HEK293 (cell line): ENCODE measurements at regions not wholly inside any gene's neighbourhood (a gene's known extent, or its start where the extent isn't known, plus 50 kb on each side); places are given as distances from the start of the nearest gene placed in this dataset.

Experiments used
- CTCF ChIA-PET: fragments of 350-600 bp; formaldehyde crosslinking; extraction: SDS; loops from one replicate; lab custom pipeline; 2021; ENCODE audit warnings: antibody characterized with exemption; lab: Yijun Ruan, JAX
- POLR2A ChIA-PET: fragments of 300-600 bp; formaldehyde crosslinking; extraction: SDS; loops from one replicate; lab custom pipeline; 2020; ENCODE audit warnings: antibody characterized with exemption, inconsistent platforms; lab: Yijun Ruan, JAX
- H3K27ac ChIP-seq: fragments of 200-500 bp; sonication (Bioruptor generic); 2 replicates; pipeline ENCODE4 v1.5.1; 2014; ENCODE audit warnings: low read depth, low read length, control low read depth, inconsistent platforms; ENCODE audit errors: extremely low read depth
- H3K36me3 ChIP-seq, 2 experiments: fragments of 200-500 bp in 1 of 2; sonication (Bioruptor generic) in 1 of 2; 1 replicate in 1 of 2; 2 replicates in 1 of 2; pipeline ENCODE4 v1.5.1; 2014 to 2017; ENCODE audit warnings: inconsistent platforms in 2 of 2, low read length in 2 of 2; ENCODE audit not compliant: control insufficient read depth in 2 of 2, insufficient read depth in 1 of 2
- H3K4me1 ChIP-seq: fragments of 200-500 bp; sonication (Bioruptor generic); 2 replicates; pipeline ENCODE4 v1.5.1; 2014; ENCODE audit warnings: mild to moderate bottlenecking, low read length, inconsistent platforms; ENCODE audit not compliant: control insufficient read depth, insufficient read depth
- H3K4me3 ChIP-seq: 2 replicates; pipeline ENCODE4 v1.5.1; 2011; ENCODE audit warnings: low read depth, mild to moderate bottlenecking, control low read depth, low read length, moderate library complexity
- H3K9me3 ChIP-seq: fragments of 200-500 bp; sonication (Bioruptor generic); 2 replicates; pipeline ENCODE4 v1.5.1; 2014; ENCODE audit warnings: low read depth, low read length, inconsistent platforms; ENCODE audit not compliant: control insufficient read depth, insufficient read depth
- KLF7 ChIP-seq: fragments of 450-650 bp; formaldehyde crosslinking; IDR thresholded peaks from 2 replicates; pipeline ENCODE4 v1.5.1; 2016; ENCODE audit warnings: missing biosample characterization, missing genetic modification characterization, borderline replicate concordance
- SP7 ChIP-seq: fragments of 450-650 bp; formaldehyde crosslinking; IDR thresholded peaks from 2 replicates; pipeline ENCODE4 v1.5.1; 2016; ENCODE audit warnings: missing biosample characterization, missing genetic modification characterization
- WT1 ChIP-seq: fragments of 450-650 bp; formaldehyde crosslinking; IDR thresholded peaks from 2 replicates; pipeline ENCODE4 v1.5.1; 2016; ENCODE audit warnings: missing biosample characterization, missing genetic modification characterization
- YY2 ChIP-seq: fragments of 450-650 bp; formaldehyde crosslinking; IDR thresholded peaks from 2 replicates; pipeline ENCODE4 v1.5.1; 2016; ENCODE audit warnings: missing biosample characterization, missing genetic modification characterization
- ZBTB44 ChIP-seq: fragments of 450-650 bp; IDR thresholded peaks from 2 replicates; pipeline ENCODE4 v1.5.1; 2018; ENCODE audit warnings: missing biosample characterization, mild to moderate bottlenecking, missing genetic modification characterization
- ZEB2 ChIP-seq: fragments of 450-650 bp; formaldehyde crosslinking; IDR thresholded peaks from 2 replicates; pipeline ENCODE4 v1.5.1; 2016; ENCODE audit warnings: missing biosample characterization, missing genetic modification characterization
- ZFHX2 ChIP-seq: fragments of 450-650 bp; formaldehyde crosslinking; conservative IDR thresholded peaks from 2 replicates; pipeline ENCODE4 v1.5.1; 2016; ENCODE audit warnings: missing biosample characterization, missing genetic modification characterization
- ZFP41 ChIP-seq: fragments of 450-650 bp; formaldehyde crosslinking; IDR thresholded peaks from 2 replicates; pipeline ENCODE4 v1.5.1; 2016; ENCODE audit warnings: missing biosample characterization, missing genetic modification characterization, borderline replicate concordance
- ZNF140 ChIP-seq: fragments of 450-650 bp; formaldehyde crosslinking; IDR thresholded peaks from 2 replicates; pipeline ENCODE4 v1.5.1; 2016; ENCODE audit warnings: missing biosample characterization, missing genetic modification characterization
- ZNF155 ChIP-seq: fragments of 450-650 bp; formaldehyde crosslinking; IDR thresholded peaks from 2 replicates; pipeline ENCODE4 v1.5.1; 2016; ENCODE audit warnings: missing biosample characterization, missing genetic modification characterization
- ZNF174 ChIP-seq: fragments of 450-650 bp; formaldehyde crosslinking; IDR thresholded peaks from 2 replicates; pipeline ENCODE4 v1.5.0; 2017; ENCODE audit warnings: missing biosample characterization, mild to moderate bottlenecking, missing genetic modification characterization
- ZNF184 ChIP-seq: fragments of 450-650 bp; IDR thresholded peaks from 2 replicates; pipeline ENCODE4 v1.5.1; 2018; ENCODE audit warnings: missing biosample characterization, mild to moderate bottlenecking, missing genetic modification characterization
- ZNF274 ChIP-seq, 2 experiments: fragments of 200-500 bp in 1 of 2; fragments of 450-650 bp in 1 of 2; sonication (Bioruptor generic) in 1 of 2; formaldehyde crosslinking in 1 of 2; IDR thresholded peaks; 2 replicates each; pipeline versions ENCODE4 v1.5.1 to v1.6.1; 2014 to 2016; ENCODE audit warnings: borderline replicate concordance in 1 of 2, inconsistent platforms in 1 of 2, low read length in 1 of 2, missing biosample characterization in 1 of 2, missing genetic modification characterization in 1 of 2
- ZNF302 ChIP-seq: fragments of 450-650 bp; formaldehyde crosslinking; IDR thresholded peaks from 2 replicates; pipeline ENCODE4 v1.5.1; 2016; ENCODE audit warnings: missing biosample characterization, missing genetic modification characterization, low read depth
- ZNF350 ChIP-seq: fragments of 450-650 bp; formaldehyde crosslinking; IDR thresholded peaks from 2 replicates; pipeline ENCODE4 v1.5.0; 2017; ENCODE audit warnings: missing biosample characterization, mild to moderate bottlenecking, missing genetic modification characterization
- ZNF426 ChIP-seq: fragments of 450-650 bp; formaldehyde crosslinking; IDR thresholded peaks from 2 replicates; pipeline ENCODE4 v1.5.1; 2017; ENCODE audit warnings: missing biosample characterization, missing genetic modification characterization, mild to moderate bottlenecking, inconsistent platforms, moderate library complexity
- ZNF513 ChIP-seq: fragments of 450-650 bp; IDR thresholded peaks from 2 replicates; pipeline ENCODE4 v1.5.1; 2018; ENCODE audit warnings: missing biosample characterization, missing genetic modification characterization
- ZNF521 ChIP-seq: fragments of 450-650 bp; formaldehyde crosslinking; IDR thresholded peaks from 2 replicates; pipeline ENCODE4 v1.5.1; 2017; ENCODE audit warnings: missing biosample characterization, mild to moderate bottlenecking, missing genetic modification characterization
- ZNF549 ChIP-seq: fragments of 450-650 bp; IDR thresholded peaks from 2 replicates; pipeline ENCODE4 v1.5.1; 2018; ENCODE audit warnings: missing biosample characterization, missing genetic modification characterization, mild to moderate bottlenecking, inconsistent platforms, moderate library complexity
- ZNF600 ChIP-seq: fragments of 450-650 bp; formaldehyde crosslinking; IDR thresholded peaks from 2 replicates; pipeline ENCODE4 v1.5.1; 2016; ENCODE audit warnings: missing biosample characterization, missing genetic modification characterization
- ZNF621 ChIP-seq: fragments of 450-650 bp; formaldehyde crosslinking; IDR thresholded peaks from 2 replicates; pipeline ENCODE4 v1.5.1; 2017; ENCODE audit warnings: missing biosample characterization, missing genetic modification characterization
- ZNF701 ChIP-seq: fragments of 450-650 bp; formaldehyde crosslinking; IDR thresholded peaks from 2 replicates; pipeline ENCODE4 v1.5.1; 2016; ENCODE audit warnings: missing biosample characterization, missing genetic modification characterization
- ZNF768 ChIP-seq: fragments of 450-650 bp; formaldehyde crosslinking; IDR thresholded peaks from 2 replicates; pipeline ENCODE4 v1.5.1; 2018; ENCODE audit warnings: missing biosample characterization, mild to moderate bottlenecking, missing genetic modification characterization
- ZNF777 ChIP-seq: fragments of 450-650 bp; formaldehyde crosslinking; IDR thresholded peaks from 2 replicates; pipeline ENCODE4 v1.5.1; 2017; ENCODE audit warnings: missing biosample characterization, missing genetic modification characterization, borderline replicate concordance
- TF ChIP-seq, protein P1 (sequence below): fragments of 450-650 bp; formaldehyde crosslinking; IDR thresholded peaks from 2 replicates; pipeline ENCODE4 v1.5.1; 2016; ENCODE audit warnings: missing biosample characterization, missing genetic modification characterization
- TF ChIP-seq, protein P2 (sequence below): fragments of 450-650 bp; formaldehyde crosslinking; IDR thresholded peaks from 2 replicates; pipeline ENCODE4 v1.5.1; 2016; ENCODE audit warnings: missing biosample characterization, missing genetic modification characterization

- TF ChIP-seq, protein P1, sequence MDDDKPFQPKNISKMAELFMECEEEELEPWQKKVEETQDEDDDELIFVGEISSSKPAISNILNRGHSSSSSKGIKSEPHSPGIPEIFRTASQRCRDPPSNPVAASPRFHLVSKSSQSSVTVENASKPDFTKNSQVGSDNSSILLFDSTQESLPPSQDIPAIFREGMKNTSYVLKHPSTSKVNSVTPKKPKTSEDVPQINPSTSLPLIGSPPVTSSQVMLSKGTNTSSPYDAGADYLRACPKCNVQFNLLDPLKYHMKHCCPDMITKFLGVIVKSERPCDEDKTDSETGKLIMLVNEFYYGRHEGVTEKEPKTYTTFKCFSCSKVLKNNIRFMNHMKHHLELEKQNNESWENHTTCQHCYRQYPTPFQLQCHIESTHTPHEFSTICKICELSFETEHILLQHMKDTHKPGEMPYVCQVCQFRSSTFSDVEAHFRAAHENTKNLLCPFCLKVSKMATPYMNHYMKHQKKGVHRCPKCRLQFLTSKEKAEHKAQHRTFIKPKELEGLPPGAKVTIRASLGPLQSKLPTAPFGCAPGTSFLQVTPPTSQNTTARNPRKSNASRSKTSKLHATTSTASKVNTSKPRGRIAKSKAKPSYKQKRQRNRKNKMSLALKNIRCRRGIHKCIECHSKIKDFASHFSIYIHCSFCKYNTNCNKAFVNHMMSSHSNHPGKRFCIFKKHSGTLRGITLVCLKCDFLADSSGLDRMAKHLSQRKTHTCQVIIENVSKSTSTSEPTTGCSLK (tag by site-specific recombination) = no peak
- TF ChIP-seq ZNF350 (tag by site-specific recombination) (no peak), ZNF426 (tag by site-specific recombination) (no peak), ZNF521 (no peak), ZNF600 (tag by site-specific recombination) (no peak)
- TF ChIP-seq, all 188 proteins: peak for 0
Observed at GRCh38 chr4:138406876-138407275, 164.7 kb upstream of the SLC7A11 start (continued).

DNA sequence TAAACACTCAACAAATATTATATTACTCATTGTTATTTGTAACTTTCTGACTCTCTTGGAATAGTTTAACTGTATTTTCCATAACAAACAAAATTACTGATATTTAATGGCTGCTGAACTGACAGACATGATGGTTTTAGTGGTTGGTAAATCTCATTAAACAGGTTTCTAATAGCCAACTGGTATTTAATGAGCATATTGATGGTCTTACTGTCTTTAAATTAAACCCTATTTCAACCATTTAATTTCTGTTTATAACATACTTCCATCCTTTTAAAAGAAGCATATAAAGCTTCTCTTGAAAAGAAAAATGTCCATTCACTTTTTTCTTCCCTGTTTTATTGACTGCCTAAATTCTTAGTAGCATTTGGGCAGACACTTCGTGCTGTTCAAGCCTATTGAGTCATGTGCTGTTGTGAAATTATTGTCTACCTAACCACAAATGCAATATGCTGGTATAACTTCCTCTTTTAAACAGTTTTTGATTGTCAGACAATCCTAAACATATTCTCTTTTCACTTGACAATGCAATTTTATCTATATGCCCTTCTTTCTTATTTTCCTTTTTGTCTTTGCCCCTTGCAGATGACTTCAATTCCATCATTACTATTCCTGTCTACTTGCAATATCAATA is 163.9 kb upstream of the SLC7A11 start:
- CTCF ChIA-PET = no interaction called here
- H3K4me3 ChIP-seq = no peak overlapping the region
- H3K9me3 ChIP-seq = no peaks in the 10 kb centered on the region
- no peaks in the 10 kb centered on the region for H3K36me3 ChIP-seq
- no peak overlapping the region for H3K27ac ChIP-seq
- POLR2A ChIA-PET = no interaction called here
- TF ChIP-seq ZFHX2 (tag by site-specific recombination) (no peak), ZNF274 (IDR thresholded peaks at IDR 0.05; ENCODE audit: low read length) (no peak), ZNF274 (tag by site-specific recombination; IDR thresholded peaks at IDR 0.05; ENCODE audit: borderline replicate concordance) (no peak), ZNF155 (no peak), ZNF174 (tag by site-specific recombination) (no peak), ZNF777 (tag by site-specific recombination) (no peak), ZNF140 (tag by site-specific recombination) (no peak), ZNF621 (no peak), ZFP41 (no peak), ZBTB44 (tag by site-specific recombination) (no peak), KLF7 (tag by site-specific recombination) (no peak), ZNF768 (no peak)
- TF ChIP-seq, protein P2, sequence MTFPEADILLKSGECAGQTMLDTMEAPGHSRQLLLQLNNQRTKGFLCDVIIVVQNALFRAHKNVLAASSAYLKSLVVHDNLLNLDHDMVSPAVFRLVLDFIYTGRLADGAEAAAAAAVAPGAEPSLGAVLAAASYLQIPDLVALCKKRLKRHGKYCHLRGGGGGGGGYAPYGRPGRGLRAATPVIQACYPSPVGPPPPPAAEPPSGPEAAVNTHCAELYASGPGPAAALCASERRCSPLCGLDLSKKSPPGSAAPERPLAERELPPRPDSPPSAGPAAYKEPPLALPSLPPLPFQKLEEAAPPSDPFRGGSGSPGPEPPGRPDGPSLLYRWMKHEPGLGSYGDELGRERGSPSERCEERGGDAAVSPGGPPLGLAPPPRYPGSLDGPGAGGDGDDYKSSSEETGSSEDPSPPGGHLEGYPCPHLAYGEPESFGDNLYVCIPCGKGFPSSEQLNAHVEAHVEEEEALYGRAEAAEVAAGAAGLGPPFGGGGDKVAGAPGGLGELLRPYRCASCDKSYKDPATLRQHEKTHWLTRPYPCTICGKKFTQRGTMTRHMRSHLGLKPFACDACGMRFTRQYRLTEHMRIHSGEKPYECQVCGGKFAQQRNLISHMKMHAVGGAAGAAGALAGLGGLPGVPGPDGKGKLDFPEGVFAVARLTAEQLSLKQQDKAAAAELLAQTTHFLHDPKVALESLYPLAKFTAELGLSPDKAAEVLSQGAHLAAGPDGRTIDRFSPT (tag by site-specific recombination) = no peak
- no peaks in the 10 kb centered on the region for H3K4me1 ChIP-seq

GRCh38 chr4:138405466-138405891 is 163.3 kb upstream of the SLC7A11 start:
- Histone ChIP-seq H3K4me3 (no peak overlapping the region), H3K4me1 (no peaks in the 10 kb centered on the region), H3K27ac (no peak overlapping the region), H3K9me3 (no peaks in the 10 kb centered on the region), H3K36me3 (no peaks in the 10 kb centered on the region)
- ChIA-PET POLR2A (no interaction called here), CTCF (no interaction called here)
- TF ChIP-seq WT1 (tag by site-specific recombination) (no peak), ZNF549 (no peak), KLF7 (tag by site-specific recombination) (no peak), SP7 (tag by site-specific recombination) (no peak), ZEB2 (no peak), ZNF513 (tag by site-specific recombination) (no peak), ZNF184 (tag by site-specific recombination) (no peak), YY2 (no peak), ZNF302 (tag by site-specific recombination) (no peak), ZNF701 (tag by site-specific recombination) (no peak)
